Liver (tissue), 8 donors: ENCODE measurements at regions not wholly inside any gene's neighbourhood (a gene's known extent, or its start where the extent isn't known, plus 50 kb on each side); places are given as distances from the start of the nearest gene placed in this dataset.

Experiments used
- DNase-seq: peaks from one replicate; pipeline ENCODE4 v3.0.0-alpha.2; 2017; ENCODE audit warnings: low spot score
- H3K27ac ChIP-seq, 2 donors: one replicate each; pipeline ENCODE4 v1.7.0; 2013; ENCODE audit warnings: inconsistent platforms in 2 of 2, low read length in 2 of 2, control low read depth in 1 of 2, low read depth in 1 of 2, mild to moderate bottlenecking in 1 of 2
- H3K27me3 ChIP-seq, 4 donors: one replicate each; pipeline versions ENCODE4 v1.6.1 to v1.7.0; 2013; ENCODE audit warnings: low read length in 3 of 4, inconsistent platforms in 1 of 4, mild to moderate bottlenecking in 1 of 4, moderate library complexity in 1 of 4; ENCODE audit not compliant: control insufficient read depth in 4 of 4, insufficient read depth in 4 of 4
- H3K36me3 ChIP-seq, 4 donors: one replicate each; pipeline versions ENCODE4 v1.6.1 to v1.7.0; 2013; ENCODE audit warnings: low read length in 3 of 4, mild to moderate bottlenecking in 3 of 4, low read depth in 1 of 4, moderate library complexity in 1 of 4; ENCODE audit not compliant: control insufficient read depth in 4 of 4, insufficient read depth in 3 of 4
- H3K4me1 ChIP-seq, 4 donors: one replicate each; pipeline versions ENCODE4 v1.6.1 to v1.7.0; 2013; ENCODE audit warnings: low read length in 3 of 4, mild to moderate bottlenecking in 3 of 4, moderate library complexity in 1 of 4; ENCODE audit not compliant: control insufficient read depth in 4 of 4, insufficient read depth in 4 of 4
- H3K4me3 ChIP-seq, 3 donors: one replicate each; pipeline versions ENCODE4 v1.6.1 to v1.7.0; 2013; ENCODE audit warnings: low read length in 3 of 3, control low read depth in 1 of 3, low read depth in 1 of 3, mild to moderate bottlenecking in 1 of 3
- H3K9ac ChIP-seq, 2 donors: one replicate each; pipeline ENCODE4 v1.7.0; 2013; ENCODE audit warnings: low read length in 2 of 2, mild to moderate bottlenecking in 2 of 2, moderate library complexity in 2 of 2, control low read depth in 1 of 2, low read depth in 1 of 2
- H3K9me3 ChIP-seq, 4 donors: one replicate each; pipeline versions ENCODE4 v1.6.1 to v1.7.0; 2013; ENCODE audit warnings: low read length in 3 of 4; ENCODE audit not compliant: control insufficient read depth in 4 of 4
- CTCF ChIP-seq: fragments of 150-350 bp; IDR thresholded peaks from 2 replicates; pipeline ENCODE4 v1.5.1; 2017; ENCODE audit warnings: improper control_type of control experiment, low read depth, low read length; ENCODE audit not compliant: missing input control
- EGR1 ChIP-seq, 2 donors: IDR thresholded peaks; 2 replicates each; pipeline ENCODE4 v1.6.1; 2016 to 2018; ENCODE audit warnings: antibody characterized with exemption in 2 of 2, low read depth in 2 of 2
- FOXA1 ChIP-seq: IDR thresholded peaks from 2 replicates; pipeline ENCODE4 v1.6.1; 2016; ENCODE audit warnings: antibody characterized with exemption
- FOXA2 ChIP-seq: IDR thresholded peaks from 2 replicates; pipeline ENCODE4 v1.6.1; 2016; ENCODE audit warnings: antibody characterized with exemption
- GABPA ChIP-seq, 2 donors: IDR thresholded peaks in 1 of 2; conservative IDR thresholded peaks in 1 of 2; 2 replicates each; pipeline ENCODE4 v1.6.1; 2016; ENCODE audit warnings: antibody characterized with exemption in 2 of 2, mild to moderate bottlenecking in 1 of 2, moderate library complexity in 1 of 2
- HNF4A ChIP-seq, 2 donors: conservative IDR thresholded peaks; 2 replicates each; pipeline ENCODE4 v1.6.1; 2016; ENCODE audit warnings: antibody characterized with exemption in 2 of 2, mild to moderate bottlenecking in 2 of 2
- JUND ChIP-seq, 2 donors: IDR thresholded peaks; 2 replicates each; pipeline ENCODE4 v1.6.1; 2016; ENCODE audit warnings: antibody characterized with exemption in 2 of 2
- MAX ChIP-seq: IDR thresholded peaks from 2 replicates; pipeline ENCODE4 v1.6.1; 2016; ENCODE audit warnings: antibody characterized with exemption
- RAD21 ChIP-seq, 2 donors: IDR thresholded peaks; 2 replicates each; pipeline ENCODE4 v1.6.1; 2016; ENCODE audit warnings: antibody characterized with exemption in 2 of 2, mild to moderate bottlenecking in 2 of 2
- RXRA ChIP-seq, 2 donors: IDR thresholded peaks; 2 replicates each; pipeline ENCODE4 v1.6.1; 2017 to 2018; ENCODE audit warnings: antibody characterized with exemption in 2 of 2, mild to moderate bottlenecking in 1 of 2
- TAF1 ChIP-seq: conservative IDR thresholded peaks from 2 replicates; pipeline ENCODE4 v1.6.1; 2016; ENCODE audit warnings: antibody characterized with exemption, mild to moderate bottlenecking
- YY1 ChIP-seq: IDR thresholded peaks from 2 replicates; pipeline ENCODE4 v1.6.1; 2016; ENCODE audit warnings: antibody characterized with exemption, mild to moderate bottlenecking
- ZBTB33 ChIP-seq: IDR thresholded peaks from 2 replicates; pipeline ENCODE4 v1.6.1; 2016; ENCODE audit warnings: antibody characterized with exemption
- WGBS: extraction: QIAGEN DNeasy Blood & Tissue Kit; methylation state at CpG from one replicate; pipeline ENCODE4 v1.1.7; 2013; 5-methylcytosine and 5-hydroxymethylcytosine counted together
- donor health status: healthy.
- donor health status: healthy.
- donor health status: healthy.
- donor health status: healthy.
- donor health status: healthy.

- 57% methylated on average over 10 of the region's 10 CpGs for WGBS
- no peaks in the 10 kb centered on the region for H3K27me3 ChIP-seq
- H3K9ac ChIP-seq: no peak overlapping the region
- TF ChIP-seq TAF1 (no peak), GABPA (IDR thresholded peaks at IDR 0.05 in 1 of 2, conservative IDR thresholded peaks at IDR 0.05 in 1 of 2) (peak in 1 of 2 donors; percentile 23), JUND (IDR thresholded peaks at IDR 0.05) (peak in 1 of 2 donors; percentile 65), RAD21 (IDR thresholded peaks at IDR 0.05) (peak in 1 of 2 donors; percentile 48), RXRA (IDR thresholded peaks at IDR 0.05) (peak in 1 of 2 donors; percentile 80), EGR1 (IDR thresholded peaks at IDR 0.05; ENCODE audit: low read depth in 2 of 2) (no peak), HNF4A (conservative IDR thresholded peaks at IDR 0.05) (peak; percentile 17 to 80), FOXA1 (peak; percentile 75), ZBTB33 (no peak), MAX (peak; percentile 29), YY1 (peak; percentile 10), FOXA2 (peak; percentile 87)
- no peaks in the 10 kb centered on the region for H3K36me3 ChIP-seq
- H3K9me3 ChIP-seq: no peaks in the 10 kb centered on the region
- H3K4me1 ChIP-seq: peaks cover 0 to 6% (median 1%) of the 10 kb centered on the region in 4 donors
- no peak for DNase-seq
- no peak overlapping the region for H3K4me3 ChIP-seq
- H3K27ac ChIP-seq: peak overlapping the region in 1 of 2 donors; percentile 65
These were observed 115.7 kb upstream of the KMT2C start for GRCh38 chr7:152551304-152552036.

GRCh38 chr7:152544971-152545619 lies 109.3 kb upstream of the KMT2C start:
- Histone ChIP-seq H3K4me3 (no peak overlapping the region), H3K36me3 (no peaks in the 10 kb centered on the region), H3K9me3 (no peaks in the 10 kb centered on the region), H3K27ac (no peak overlapping the region), H3K4me1 (peaks cover 0 to 13% (median 4%) of the 10 kb centered on the region in 4 donors), H3K9ac (no peak overlapping the region), H3K27me3 (no peaks in the 10 kb centered on the region)
- DNase-seq: no peak
- TF ChIP-seq JUND (IDR thresholded peaks at IDR 0.05) (no peak), CTCF (no peak), HNF4A (conservative IDR thresholded peaks at IDR 0.05) (no peak), MAX (no peak), ZBTB33 (no peak), TAF1 (no peak), GABPA (IDR thresholded peaks at IDR 0.05 in 1 of 2, conservative IDR thresholded peaks at IDR 0.05 in 1 of 2) (no peak), RXRA (IDR thresholded peaks at IDR 0.05) (no peak)
- whole genome bisulfite sequencing: 75% methylated on average over 13 of the region's 13 CpGs
